G401.6 (cell line): ENCODE measurements at regions not wholly inside any gene's neighbourhood (a gene's known extent, or its start where the extent isn't known, plus 50 kb on each side); places are given as distances from the start of the nearest gene placed in this dataset.

Source experiments
- FAIRE-seq: peaks from 2 replicates; lab custom pipeline; 2012; peaks lifted over from hg19 to GRCh38; lab: Jason Lieb, UNC

DNA sequence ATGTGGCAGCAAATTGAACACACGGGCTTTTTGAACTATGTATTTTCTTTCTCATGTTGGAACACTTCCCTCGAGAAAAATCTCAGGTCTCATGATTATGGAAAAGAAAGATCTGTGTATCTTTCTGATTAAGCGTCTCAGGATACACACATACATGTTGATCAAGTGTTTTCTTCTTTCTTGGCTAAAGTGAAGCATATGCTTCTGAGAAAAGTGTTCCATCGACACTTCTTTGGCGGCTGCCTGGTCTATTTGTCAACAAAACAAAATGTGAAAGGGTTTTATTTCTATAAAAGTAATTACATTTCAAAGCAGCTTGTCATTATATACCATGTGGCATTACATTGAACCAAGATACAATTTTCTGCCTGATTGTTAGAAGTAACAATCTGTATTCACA lies 157.5 kb downstream of the DLEU7 start:
- FAIRE-seq, result no peak

DNA sequence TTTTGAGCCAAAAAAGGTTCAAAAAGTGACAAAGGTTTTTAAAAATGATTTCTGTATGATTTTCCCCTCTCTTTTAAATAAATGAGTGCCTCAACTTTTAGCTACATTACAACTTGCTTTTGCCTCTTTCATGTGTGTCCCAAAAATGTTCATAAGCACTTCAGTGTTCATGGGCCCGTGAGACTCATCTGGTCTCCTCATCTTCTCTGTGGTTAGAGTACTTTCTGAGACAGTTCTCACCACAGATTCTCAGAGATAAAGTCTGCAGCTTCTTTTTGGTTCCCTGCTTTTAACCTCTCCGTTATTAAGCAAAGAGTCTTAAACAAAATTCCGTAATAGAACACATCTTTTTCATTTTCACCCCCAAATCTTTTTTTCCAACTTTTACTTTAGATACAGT lies 156.9 kb downstream of the DLEU7 start:
- no peak for FAIRE-seq

- no peak for FAIRE-seq
These were observed 155.9 kb downstream of the DLEU7 start for GRCh38 chr13:50687545-50687944.

DNA sequence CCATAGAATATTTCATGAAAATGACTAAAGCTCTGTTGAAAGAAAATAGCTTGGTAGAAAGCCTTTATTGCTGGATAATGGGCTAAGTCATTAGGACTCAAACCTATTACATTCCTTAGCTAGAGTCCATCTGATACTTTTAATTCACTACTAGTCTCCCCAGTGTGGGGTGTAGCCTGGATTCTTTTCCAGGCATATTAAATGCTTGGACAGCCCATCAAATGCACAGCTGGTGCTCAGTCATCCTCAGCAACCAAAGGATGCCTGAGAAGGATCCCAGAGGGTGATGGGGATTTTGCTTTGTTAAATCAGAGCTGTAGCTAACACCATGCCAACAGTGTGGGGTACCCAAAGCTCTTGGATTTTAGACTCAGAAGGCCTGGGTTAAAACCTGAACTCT lies 153.5 kb downstream of the DLEU7 start:
- no peak for FAIRE-seq

DNA sequence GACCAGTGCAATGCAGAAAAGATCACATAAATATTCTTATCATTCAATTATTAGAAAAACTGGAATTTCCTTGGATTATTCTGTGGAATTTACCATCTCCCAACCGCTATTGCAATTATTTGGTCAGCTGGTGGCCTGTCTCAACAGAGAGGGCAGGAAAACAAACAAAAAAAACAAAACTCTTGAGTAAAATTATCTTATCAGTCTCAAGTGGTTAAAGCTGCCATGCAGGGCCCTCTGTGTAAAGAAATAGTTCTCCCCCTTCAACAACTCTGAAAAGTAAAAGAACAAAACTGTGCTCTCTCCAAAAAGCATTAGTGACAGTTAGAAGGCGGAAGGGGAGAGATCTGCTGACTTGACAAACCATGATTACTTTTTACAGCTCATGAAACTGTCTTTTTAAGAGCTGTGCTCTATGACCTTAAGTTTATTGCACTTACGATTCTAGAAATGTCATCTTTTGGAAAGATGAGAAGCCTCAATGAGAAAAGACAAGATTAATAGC lies 152.3 kb downstream of the DLEU7 start:
- no peak for FAIRE-seq

DNA sequence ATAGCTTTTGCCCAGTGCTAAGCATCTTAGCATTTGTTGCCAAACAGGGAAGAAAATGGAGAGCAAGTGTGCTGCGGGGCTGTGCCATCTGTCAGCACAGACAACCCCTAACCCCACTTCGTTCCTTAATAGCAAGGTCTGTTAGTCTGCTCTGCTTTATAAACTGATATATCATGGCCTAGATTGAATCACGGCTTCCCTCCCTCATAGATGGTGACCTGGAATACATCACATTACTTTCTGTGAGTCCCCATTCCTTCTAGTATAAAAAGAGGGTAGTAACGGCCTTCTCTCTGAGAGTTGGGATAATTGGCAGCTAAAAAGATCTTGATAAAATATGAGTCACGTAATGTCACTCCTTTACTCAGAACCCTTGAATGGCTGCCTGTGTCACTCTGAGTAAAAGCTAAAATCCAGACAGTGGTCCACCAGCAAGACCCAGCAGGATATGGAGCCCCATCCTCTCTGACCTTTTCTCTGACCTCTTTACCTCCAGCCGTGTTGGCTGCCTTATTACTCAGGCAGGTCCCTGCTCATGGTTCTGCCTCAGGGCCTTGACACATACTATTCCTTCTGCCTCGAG lies 151.7 kb downstream of the DLEU7 start:
- FAIRE-seq, result no peak

DNA sequence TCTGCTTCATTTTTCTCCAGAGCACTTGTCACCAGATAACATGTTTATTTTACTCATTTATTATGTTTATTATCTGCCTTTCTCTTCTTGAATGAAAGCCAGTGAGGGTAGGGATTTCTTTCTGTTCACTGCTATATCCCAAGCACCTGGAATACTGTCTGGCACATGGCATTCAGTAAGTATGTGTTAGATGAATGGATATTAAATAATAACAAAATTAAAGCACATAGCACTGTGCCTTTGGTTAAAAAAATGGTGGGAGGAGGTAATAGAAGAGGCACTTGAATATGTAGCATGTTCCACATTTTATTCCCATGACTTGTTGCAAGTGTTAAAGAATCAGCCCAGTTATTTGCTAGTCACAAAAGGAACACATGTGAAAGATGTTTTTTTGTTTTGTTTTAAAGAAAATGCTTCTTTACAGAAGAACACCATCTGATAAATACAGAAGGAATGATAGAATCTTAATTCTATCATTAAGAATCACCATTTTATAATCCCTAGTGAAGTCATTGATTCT lies 151.0 kb downstream of the DLEU7 start:
- no peak for FAIRE-seq

DNA sequence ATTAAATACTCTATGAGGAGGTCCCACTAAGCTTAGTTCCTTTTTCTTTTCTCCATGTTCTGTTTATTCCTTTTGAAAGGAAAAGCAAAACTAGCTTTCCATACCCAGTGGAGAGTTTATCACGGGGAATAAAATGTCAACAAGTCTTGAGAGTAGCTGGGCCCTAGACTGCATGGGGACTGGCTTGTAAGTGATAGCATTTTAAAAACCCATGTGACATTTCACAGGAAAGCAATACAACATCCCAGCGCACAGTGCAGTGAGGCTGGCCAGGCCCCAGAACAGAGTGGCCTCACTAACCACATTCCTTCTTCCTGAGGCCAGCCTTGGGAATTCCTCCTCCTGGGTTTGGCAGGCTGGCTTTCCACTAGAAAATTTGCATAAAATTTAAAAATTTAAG lies 149.8 kb downstream of the DLEU7 start:
- no peak for FAIRE-seq

DNA sequence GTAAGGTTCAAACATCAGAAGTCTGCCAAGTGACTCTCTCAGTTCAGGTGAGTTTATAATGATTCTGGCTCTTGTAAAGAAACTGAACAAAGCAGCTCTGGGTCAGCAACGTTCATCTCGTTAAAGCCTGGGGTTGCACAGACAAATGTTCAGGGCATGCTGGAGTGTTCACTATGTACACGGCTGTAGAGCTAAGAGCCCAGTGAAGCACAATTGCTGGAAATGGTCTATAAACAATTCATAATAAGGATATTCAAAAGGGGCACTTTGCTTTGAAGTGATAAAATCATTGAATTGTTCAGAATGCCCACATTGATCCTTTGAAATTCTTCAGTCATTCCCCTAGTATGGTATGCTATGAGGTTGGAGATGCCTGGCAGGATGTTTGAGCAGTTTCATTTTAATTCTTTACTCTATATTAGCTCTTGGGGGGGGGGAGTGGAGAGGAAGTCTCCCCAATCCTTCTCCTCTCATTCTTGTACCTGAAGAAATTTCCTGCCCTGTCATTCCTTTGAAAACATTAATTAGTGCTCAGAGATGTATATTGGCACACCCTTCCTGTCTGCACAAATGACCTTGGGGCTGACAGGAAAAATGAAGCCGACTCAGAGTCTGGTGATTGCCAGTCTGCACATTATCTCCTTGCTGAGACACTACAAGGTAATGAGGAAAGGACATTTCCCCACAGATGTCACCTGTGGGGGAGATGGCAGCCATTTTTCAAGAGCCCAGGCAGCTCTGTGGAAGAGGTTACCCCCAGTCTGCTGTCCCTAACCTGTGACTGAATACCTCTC lies 145.5 kb downstream of the DLEU7 start:
- FAIRE-seq, result no peak

GRCh38 chr13:50699874-50700663 lies 143.4 kb downstream of the DLEU7 start:
- no peak for FAIRE-seq

- FAIRE-seq, result no peak
These were observed 142.7 kb downstream of the DLEU7 start for GRCh38 chr13:50700664-50701305.

DNA sequence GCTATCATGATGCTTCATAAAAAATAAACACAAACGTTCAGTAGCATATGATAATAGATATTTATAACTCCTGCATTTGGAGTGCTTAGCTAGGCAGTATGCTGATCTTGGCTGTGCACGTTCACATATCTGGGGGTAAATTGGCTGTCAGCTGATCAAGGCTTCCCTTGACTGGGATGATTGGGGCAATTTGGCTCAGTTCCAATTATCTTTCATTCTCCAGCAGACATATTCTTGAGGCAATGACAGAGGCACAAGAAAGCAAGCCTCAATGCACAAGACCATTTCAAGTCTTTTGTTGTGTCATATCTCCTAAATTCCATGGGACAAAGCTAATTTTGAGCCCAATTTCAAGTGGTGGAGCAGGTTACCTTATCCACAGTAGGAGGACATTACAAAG lies 142.0 kb downstream of the DLEU7 start:
- FAIRE-seq, result no peak

- no peak for FAIRE-seq
These were observed 137.0 kb downstream of the DLEU7 start for GRCh38 chr13:50706505-50706904.

GRCh38 chr13:50707628-50708027 lies 135.9 kb downstream of the DLEU7 start:
- no peak for FAIRE-seq

DNA sequence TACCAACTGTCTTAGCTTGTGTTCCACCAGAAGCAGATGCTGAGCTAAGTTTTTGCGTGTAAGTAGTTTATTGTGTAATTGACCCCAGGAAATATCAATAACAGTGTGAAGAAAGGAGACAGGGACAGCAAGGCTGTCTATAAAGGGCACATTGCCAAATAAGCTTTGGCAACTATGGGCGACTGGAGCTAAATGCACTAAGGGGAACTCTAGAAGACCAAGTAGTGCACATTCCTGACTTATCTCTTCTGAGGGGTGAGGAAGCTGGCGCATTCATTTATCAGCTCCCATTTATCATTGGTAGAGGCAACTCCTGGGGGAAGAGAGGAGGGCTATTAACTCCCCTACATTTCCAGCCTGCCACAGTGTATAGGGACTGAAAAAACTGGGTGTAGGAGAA lies 135.0 kb downstream of the DLEU7 start:
- no peak for FAIRE-seq

DNA sequence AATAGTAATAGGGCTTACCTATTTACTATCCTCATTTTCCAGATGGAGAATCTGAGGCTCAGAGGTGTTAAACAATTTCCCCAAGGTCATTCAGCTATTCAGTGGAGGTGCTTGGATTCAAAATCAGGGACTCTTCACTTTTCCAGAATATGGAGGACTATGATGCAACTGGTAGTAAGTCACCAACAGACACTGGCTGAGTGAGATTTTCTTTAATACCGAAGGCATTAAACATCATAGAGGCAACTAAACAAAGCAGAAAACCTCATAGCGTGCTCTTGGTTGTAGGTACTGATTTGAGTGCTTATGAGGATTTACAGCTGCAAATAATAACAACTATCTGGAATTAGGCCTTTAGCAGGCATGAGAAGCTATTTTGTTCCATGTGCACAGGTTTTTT lies 134.4 kb downstream of the DLEU7 start:
- no peak for FAIRE-seq

DNA sequence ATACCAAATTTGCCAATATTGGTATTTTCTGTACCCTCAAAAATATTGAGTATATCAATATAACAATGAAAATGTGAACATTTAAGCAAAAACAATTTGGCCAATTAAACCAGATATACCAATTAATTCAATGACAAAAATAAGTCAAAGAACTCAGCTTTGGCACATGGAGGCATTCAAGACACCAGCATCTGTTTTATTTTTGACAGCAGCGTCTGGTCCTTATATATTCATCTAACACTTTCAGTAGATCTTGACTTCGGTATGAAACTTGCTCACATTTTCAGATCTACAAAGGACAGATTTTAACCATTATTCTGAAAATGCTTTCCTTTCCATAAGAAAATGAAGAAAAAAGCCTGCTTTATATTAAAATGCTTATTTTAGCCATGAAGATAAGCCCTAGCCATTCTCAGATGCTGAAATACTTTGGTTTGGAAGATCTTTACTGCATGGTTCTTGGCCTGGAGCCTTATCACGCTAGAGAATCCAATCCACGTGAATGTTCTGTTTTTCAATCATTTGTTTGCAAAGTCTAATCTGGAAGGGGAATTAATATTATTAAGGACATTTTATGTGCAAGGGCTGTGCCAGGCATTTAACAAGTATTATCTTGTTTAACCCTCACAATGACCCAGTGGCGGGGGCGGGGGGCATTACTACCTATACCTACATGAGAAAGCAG lies 132.2 kb downstream of the DLEU7 start:
- FAIRE-seq, result no peak

DNA sequence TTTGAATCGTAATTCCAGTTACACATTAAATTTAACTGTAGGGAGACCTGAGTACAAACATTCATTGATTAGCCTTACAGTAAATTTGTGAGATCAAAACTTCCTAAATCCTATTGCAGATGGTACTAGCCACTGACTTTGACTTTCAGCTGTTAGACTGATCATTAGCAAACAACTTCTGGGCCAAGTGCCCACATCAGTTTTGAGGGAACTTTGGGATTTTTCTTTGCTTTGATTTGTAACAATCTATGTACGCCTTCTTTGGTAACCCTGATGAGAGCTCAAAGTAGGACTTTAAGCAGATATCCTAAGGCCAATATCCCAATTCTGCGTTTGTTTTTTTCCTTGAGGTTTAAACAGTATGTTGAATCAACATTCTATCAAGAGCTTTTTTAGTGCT lies 131.5 kb downstream of the DLEU7 start:
- no peak for FAIRE-seq

- no peak for FAIRE-seq
These were observed 131.0 kb downstream of the DLEU7 start for GRCh38 chr13:50712456-50712855.

- no peak for FAIRE-seq
These were observed 130.6 kb downstream of the DLEU7 start for GRCh38 chr13:50712881-50713280.

GRCh38 chr13:50713523-50714248 lies 129.8 kb downstream of the DLEU7 start:
- FAIRE-seq, result no peak
